Endothelial cell of umbilical vein (primary cell): ENCODE measurements at regions not wholly inside any gene's neighbourhood (a gene's known extent, or its start where the extent isn't known, plus 50 kb on each side); places are given as distances from the start of the nearest gene placed in this dataset.

ENCODE experiments used
- CTCF ChIP-seq, 2 donors: IDR thresholded peaks; 1 replicate in 1 of 2; 2 replicates in 1 of 2; pipeline ENCODE4 v1.5.1; 2011; ENCODE audit warnings: low read length in 2 of 2, mild to moderate bottlenecking in 2 of 2, moderate library complexity in 2 of 2, control low read depth in 1 of 2, inconsistent platforms in 1 of 2, low read depth in 1 of 2; ENCODE audit not compliant: insufficient read depth in 1 of 2; ENCODE audit errors: extremely low read depth in 1 of 2
- EZH2 ChIP-seq: IDR thresholded peaks from 2 replicates; pipeline ENCODE4 v1.6.1; 2012; ENCODE audit warnings: borderline replicate concordance, low read depth, mild to moderate bottlenecking, moderate library complexity, low read length, inconsistent platforms; ENCODE audit not compliant: severe bottlenecking
- JUN ChIP-seq: IDR thresholded peaks from 2 replicates; pipeline ENCODE4 v1.6.1; 2011; ENCODE audit warnings: borderline replicate concordance, low read depth; ENCODE audit not compliant: insufficient read length, insufficient read depth
- MYC ChIP-seq: IDR thresholded peaks from one replicate; pipeline ENCODE4 v1.6.1; 2011; ENCODE audit warnings: mild to moderate bottlenecking, low read depth, low read length
- POLR2A ChIP-seq: IDR thresholded peaks from 2 replicates; pipeline ENCODE4 v1.6.1; 2012; ENCODE audit warnings: low read depth, mild to moderate bottlenecking, control low read depth, low read length
- POLR2AphosphoS5 ChIP-seq: IDR thresholded peaks from 2 replicates; pipeline ENCODE4 v1.6.1; 2012; ENCODE audit warnings: low read depth, mild to moderate bottlenecking, control low read depth, low read length, moderate library complexity; ENCODE audit not compliant: insufficient read depth

- no peak for TF ChIP-seq CTCF (IDR thresholded peaks at IDR 0.05; ENCODE audit: extremely low read depth in 1 of 2, insufficient read depth in 1 of 2, low read depth in 1 of 2, low read length in 2 of 2)
- TF ChIP-seq POLR2AphosphoS5, result no peak
- TF ChIP-seq MYC, result no peak
- TF ChIP-seq JUN, result no peak
- no peak for TF ChIP-seq POLR2A
- TF ChIP-seq EZH2, result no peak
Observed at GRCh38 chr18:78080761-78081160, 831.1 kb downstream of the GALR1 start.
